NCI-H748 (cell line): ENCODE measurements at regions not wholly inside any gene's neighbourhood (a gene's known extent, or its start where the extent isn't known, plus 50 kb on each side); places are given as distances from the start of the nearest gene placed in this dataset.
"Not testable (repeated sequence)": the region's sequence is repeated elsewhere in the genome, so short reads cannot be mapped to it uniquely, and the experiment has no call there.

Experiments used
- DNase-seq: peaks from one replicate; lab custom pipeline; 2025; ENCODE audit not compliant: unreplicated experiment; lab: John Stamatoyannopoulos, UW

DNA sequence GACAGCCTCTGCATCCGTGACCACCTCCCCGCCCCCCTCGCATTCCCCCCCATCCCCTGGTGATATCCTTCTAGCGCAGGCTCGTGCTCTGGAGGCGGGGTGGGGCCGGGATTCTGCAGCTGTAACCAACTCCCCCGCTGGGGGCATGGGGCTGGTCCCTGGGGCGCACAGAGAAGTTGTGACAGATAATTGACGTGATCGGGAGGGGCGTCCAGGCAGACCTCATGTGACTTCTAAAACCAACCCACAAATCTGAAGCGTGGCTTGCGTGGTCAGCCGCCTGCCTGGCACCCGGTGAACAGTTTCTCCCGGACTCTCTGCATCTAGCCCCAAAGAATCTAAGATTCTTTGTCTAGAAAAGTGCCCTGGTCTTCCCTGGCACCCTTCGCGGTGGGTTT lies 100.6 kb upstream of the IGF1R start:
- DNase-seq: no peak

DNA sequence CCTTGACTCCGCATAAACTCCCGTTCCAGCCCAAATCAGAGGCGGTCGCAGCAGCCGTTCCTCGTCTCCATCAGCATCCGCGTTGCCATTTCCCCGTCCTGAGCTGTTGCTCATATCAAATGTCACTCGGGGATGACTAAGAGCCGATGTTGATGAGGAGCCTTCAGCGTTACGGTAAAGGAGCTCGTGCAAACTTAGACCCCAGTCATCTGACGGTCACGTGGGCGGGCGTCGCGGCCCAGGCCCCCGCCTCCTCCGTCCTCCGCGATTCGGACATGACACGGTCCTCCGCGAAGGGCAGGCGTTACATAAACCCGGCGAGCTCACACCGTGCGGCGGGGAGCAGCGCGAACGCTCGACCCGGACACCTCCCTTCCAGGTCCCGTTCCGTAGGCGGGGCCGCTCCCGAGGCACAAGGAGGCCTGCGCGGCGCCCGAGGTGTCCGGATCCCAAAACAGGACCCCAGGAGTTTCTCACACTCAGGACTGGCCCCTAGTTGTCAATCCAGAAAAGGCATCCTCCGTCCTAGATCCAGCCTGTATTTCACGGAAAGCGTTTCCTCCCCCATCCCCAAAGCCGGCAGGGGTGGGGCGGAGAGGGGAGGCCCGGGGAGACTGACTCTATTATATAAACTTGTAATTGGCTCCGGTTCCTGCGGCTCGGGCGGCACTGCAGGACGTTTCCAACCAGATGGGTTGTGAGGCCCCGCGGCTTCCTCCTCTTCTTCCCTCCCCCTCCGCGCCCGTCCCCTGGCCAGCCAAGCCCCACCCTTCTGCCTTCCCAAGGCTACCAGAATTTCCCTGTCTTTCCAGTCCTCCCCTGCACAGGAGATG lies 100.0 kb upstream of the IGF1R start:
- peak; percentile 43 for DNase-seq

DNA sequence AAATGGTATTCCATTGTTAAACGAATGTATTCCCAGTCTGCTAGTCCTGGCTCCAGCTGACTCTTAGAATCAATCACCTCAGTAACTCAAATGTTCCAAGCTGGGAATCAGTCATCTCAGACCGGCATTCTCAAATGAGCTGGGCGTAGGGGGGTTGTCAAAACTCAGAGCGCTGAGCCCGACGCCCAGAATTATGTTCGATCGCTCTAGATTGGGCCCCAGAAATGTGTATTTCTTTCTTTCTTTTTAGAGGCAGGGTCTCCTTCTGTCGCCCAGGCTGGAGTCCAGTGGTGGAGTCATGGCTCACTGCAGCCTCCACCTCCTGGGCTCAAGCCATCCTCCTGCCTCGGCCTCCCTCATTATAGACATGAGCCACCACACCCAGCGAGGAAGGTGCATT lies 99.3 kb upstream of the IGF1R start:
- DNase-seq: no peak

DNA sequence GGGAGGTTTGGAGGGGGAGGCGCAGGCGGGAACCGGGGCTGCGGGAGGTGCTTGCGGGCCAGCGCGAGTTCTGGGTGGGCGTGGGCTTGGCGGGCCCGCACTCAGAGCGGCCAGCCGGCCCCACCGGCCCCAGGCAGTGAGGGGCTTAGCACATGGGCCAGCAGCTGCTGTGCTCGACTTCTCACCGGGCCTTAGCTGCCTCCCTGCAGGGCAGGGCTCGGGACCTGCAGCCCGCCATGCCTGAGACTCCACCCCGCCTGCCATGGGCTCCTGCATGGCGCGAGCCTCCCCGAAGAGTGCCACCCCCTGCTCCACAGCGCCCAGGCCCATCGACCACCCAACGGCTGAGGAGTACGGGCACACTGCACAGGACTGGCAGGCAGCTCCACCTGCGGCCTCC lies 98.6 kb upstream of the IGF1R start:
- no peak for DNase-seq

DNA sequence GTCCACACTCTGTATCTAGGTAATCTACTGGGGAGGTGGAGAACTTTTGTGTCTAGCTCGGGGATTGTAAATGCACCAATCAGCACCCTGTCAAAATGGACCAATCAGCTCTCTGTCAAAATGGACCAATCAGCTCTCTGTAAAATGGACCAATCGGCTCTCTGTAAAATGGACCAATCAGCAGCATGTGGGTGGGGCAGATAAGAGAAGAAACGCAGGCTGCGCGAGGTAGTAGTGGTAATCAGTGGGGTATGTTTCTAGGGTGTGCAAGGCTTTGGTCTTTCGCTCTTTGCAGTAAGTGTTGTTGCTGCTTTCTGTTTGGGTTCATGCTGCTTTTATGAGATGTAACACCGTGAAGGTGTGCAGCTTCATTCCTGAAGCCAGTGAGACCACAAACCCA lies 98.0 kb upstream of the IGF1R start:
- not testable (repeated sequence) for DNase-seq

DNA sequence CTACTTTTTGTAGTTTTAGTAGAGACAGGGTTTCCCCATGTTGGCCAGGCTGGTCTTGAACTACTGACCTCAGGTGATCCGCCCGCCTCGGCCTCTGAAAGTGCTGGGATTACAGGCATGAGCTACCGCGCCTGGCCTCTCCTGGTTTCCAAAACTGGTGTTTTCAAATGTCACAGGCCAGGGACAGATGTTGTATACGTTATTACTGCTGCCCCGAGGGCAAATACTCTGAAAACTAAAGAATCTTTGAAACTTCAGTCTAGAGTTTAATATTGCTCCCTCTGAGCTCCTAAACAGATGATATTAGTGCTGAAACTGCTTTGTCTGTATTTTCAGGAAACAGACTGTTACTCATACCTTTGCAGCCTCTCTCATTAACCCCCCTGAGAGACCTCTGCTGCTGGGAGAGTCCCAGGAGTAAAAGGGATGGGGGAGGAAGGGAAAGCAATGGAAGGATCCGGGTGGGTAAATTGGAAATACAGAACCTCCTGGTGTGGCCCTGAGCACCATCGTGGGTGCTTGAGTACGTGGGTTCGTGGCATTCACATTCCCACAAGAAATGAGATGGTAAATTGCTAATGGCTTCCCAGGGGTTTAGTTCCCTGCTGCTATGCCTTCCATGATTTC lies 96.3 kb upstream of the IGF1R start:
- DNase-seq: no peak

DNA sequence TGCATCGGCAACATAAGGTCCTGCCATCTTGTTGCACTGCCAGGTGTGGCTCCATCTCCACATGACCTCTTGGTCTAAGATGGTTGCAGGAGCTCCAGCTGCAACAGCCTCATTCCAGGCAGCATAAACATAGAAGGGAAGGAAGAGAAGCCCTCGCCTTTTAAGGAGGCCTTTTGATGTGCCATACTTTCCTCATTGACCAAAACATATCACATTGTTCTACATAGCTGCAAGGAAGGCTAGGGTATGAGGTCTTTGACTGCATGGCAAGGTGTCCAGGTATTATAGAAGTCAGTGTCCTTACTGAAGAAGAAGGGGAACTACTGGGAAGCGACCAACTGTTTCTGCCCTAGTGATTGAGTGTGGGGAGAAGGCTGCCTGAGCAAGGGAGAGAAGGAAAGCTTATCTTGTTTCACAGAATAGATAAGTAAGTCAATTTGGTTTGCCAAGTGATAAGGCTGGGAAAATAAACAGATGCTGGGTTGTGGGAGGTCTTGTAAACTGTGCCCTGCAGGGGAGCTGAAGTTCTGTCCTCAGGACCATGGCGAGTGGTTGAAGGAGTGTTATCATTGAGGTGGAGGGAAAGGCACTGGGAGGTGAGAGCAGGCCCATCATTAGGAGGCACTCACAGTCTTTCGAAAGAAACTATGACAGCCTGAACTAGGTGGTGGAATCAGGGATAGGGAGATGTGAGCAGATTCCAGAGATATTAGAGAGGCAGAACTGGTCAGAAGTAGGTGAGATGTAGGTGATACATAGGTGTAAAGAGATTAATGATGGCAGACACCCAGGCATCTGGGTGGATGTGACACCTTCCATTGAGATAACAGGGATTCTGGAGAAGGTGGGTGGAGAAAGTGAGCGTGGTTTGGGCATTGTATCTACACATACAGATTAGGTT lies 93.8 kb upstream of the IGF1R start:
- DNase-seq: no peak

DNA sequence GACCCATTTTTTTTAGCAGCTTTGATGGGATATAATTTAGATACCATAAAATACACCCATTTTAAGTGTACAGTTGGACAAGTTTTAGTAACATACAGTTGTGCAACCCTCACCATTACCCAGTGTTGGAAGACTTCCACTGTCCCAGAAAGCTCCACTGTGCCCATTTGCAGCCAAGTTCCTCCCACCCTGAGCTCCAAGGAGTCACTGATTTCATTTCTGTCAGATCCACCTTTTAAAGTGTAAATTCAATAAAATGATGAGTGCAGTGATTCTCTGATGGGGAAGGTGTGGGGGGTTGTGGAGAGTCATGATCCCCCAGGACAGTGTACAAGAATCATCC lies 93.2 kb upstream of the IGF1R start:
- DNase-seq: no peak

DNA sequence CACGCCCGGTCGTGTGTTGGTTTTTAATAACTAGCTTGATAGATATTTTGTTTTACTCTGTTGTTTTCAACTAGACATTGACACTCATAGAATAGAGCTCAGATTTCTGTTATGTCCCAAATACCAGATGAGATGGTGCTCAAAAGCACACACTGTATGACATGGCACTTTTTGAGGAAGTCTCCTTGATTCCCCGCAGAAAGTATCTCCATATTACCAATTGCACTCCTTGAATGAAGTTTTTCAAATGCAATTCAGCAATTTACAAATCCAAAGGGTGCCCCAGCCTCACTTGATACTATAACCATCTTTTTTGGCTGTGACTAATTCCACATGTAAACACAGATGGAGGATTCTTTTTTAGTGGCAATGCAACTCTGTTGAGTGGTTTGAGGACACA lies 92.0 kb upstream of the IGF1R start:
- no peak for DNase-seq

DNA sequence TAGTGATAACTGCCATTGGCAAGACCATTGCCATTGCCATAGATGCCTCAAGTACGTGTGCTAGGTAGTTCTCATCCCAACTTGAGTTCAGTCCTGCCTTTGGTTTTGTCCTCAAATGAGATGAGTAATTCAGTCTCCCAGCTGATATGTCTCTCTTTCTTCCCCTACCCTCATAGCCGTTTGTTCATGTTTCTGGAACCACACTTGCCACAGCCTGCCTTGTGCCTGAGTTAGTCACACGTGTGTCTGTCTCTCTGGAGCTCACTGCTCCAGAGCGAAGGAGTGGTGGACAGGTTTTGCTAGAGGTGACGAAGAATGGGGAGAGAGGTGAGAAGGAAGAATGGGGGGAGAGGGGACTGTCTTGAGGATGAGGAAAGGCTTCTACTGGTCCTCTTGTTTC lies 88.0 kb upstream of the IGF1R start:
- DNase-seq: no peak

DNA sequence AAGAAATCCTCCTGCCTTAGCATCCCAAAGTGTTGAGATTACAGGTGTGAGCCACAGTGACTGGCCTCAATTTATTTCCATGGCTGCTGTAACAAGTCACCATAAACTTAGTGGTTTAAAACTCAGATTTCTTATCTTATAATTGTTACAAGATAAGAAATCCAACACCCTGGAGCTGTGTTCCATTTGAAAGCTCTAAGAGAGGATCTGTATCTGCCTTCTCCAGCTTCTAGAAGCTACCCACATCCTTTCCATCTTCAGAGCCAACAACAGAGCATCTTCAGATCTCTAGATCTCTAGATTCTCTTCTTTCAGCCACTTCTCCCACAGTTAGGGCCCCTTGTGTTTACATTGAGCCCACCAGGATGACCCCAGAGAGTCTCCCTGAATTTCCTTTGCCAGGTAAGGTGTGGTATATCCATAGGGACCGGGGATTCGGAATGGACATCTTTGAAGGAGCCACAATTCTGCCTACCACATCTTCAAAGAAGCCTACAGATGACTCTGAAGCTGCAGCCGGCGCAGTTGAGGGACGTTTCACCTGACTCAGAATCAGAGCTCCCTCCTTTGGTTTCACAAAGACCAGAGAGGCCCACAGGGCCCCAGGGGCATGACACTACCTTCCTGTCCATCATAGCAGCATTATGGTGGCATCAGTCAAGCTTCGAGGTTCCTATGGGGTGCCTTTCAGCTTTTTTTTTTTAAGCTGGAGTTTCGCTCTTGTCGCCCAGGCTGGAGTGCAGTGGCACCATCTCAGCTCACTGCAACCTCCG lies 87.0 kb upstream of the IGF1R start:
- DNase-seq: no peak

DNA sequence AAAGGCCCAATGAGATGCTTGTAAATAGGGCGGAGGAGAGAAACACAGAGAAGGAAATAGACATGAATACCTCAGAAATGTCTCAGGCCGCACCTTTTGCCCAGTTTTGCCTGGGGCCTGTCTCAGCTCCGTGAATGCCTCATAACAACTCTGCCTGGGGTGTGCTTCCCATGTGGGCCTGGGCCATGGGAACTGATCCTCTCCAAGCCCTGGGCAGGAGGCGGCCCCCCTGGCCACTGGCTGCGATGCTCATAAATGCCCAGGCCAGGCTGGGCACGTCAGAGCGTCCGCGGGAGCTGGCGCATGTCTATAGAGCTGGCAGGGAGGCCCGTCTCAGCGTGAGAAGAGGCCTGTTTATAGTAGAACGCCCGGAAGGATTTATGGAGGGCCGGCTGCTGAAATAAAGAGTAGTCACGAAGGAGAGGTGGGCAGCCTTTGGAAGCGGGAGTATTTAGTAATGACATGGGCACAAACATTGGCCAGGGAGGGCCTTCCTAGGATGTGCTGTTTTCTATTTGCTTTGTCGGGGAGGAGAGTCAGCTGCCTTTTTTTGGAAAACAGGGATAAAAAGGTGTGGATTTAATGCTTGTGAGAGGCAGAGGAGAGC lies 85.9 kb upstream of the IGF1R start:
- no peak for DNase-seq

DNA sequence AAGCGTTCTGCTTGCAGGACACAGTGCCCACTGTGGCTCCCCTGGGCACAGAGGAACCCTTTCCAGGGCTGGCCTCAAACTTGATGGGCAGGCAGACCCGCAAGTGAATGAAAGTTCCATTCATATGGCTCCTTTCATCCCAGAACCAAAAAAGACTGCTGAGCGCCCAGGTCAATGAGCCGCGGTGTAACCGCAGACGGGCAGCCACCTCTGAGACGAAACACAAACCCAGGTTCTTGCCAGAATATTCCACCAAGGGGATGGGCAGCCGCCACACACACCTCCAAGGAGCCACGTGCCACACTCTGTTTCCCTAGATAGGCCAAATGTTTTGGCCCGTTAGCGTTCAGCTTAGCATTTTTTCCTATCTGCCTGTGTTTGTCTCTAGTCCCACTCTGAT lies 82.8 kb upstream of the IGF1R start:
- DNase-seq: no peak

DNA sequence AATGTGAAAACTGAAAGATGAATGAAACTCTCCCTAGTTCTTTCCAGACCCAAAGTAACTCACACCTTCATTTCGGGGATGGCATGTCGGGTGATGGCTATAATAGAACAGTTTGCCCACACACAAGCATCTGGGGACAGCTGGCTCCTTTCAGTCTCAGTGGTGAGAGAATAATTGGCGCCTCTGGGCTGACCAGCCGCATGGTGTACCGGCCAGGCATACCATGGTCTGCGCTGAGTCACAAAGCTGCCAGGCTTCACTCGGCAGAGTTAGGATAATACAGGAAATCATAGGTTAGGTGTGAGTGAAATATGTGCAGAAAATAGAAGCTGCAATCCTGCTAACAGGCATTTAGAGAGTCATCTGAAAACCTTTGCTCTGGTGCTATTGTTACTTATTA lies 80.4 kb upstream of the IGF1R start:
- DNase-seq: no peak

DNA sequence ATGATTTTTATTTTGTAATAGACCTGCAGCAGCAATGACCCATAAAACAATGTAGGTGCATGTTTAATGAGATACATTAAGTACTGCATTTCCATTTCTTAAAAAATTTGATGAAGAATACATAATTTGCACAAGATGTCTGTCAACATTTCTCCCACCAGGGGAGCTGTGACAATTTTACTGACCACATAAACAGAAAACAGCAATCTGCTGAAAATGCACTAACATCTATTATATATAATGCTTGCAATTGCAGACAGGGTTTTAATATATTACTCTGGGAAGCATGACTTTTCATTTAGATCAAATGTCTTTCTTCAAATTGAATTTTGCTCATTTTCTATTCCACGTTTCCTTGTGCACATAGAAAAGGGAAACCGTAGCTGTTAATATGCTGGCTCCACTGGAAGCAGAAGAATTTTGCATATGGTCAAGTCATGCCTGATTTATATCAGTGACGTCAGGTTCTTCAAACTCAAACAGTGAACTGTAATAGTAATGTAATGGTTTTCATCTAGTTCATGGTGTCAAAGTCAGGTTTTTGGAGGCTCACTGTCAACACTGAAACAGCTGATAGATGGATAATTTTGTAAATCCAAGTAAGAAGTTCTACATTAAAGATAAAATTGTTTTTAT lies 79.8 kb upstream of the IGF1R start:
- no peak for DNase-seq

DNA sequence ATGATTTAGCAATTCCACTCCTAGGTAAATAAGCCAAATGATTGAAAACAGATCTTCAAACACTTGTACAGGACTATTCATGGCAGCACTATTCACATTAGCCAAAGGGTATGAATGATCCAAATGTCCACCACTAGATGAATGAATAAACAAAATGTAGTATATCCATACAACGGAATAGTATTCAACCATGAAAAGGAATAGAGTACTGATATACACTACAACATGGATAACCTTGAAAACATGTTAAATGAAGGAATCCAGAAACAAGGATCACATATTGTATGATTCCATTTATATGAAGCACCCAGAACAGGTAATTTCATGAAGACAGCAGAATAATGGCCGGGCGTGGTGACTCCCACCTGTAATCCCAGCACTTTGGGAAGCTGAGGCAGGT lies 78.2 kb upstream of the IGF1R start:
- no peak for DNase-seq

DNA sequence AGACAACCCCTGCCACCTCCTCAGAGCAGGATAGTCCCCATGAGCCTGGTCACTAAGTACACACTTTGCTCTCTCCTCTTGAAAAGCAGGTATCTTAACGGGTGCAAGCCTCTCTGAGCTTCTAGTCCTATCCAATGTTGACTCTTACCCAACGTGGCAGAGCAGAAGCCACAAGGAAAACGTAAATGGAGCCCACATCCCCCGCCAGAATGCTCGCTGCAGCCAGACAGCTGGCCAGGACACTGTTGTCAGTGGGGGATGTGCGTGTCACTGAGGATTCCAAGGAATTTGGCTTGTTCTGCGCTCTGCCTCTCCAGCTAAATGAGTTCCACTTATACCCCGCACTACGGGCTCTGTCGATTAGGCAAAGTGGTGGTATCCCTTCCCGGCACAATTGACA lies 67.8 kb upstream of the IGF1R start:
- no peak for DNase-seq

DNA sequence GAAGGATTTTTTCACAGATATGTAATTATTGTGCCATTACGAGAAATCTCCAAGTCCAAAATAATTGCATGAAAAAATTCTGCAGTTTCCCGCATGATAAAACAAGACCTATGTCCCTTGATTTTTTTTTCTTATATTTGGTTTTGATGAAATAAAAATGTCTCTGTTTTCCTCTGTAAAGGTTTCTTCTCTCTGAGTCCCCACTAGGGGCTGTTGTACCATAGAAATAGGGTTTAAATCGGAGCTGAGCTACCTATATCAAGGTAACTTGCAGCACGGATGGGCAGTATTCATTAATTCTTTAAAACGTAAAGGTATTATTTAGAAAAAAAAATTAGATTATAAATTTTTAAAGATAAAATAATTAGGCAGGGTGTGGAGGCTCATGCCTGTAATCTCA lies 66.6 kb upstream of the IGF1R start:
- no peak for DNase-seq

DNA sequence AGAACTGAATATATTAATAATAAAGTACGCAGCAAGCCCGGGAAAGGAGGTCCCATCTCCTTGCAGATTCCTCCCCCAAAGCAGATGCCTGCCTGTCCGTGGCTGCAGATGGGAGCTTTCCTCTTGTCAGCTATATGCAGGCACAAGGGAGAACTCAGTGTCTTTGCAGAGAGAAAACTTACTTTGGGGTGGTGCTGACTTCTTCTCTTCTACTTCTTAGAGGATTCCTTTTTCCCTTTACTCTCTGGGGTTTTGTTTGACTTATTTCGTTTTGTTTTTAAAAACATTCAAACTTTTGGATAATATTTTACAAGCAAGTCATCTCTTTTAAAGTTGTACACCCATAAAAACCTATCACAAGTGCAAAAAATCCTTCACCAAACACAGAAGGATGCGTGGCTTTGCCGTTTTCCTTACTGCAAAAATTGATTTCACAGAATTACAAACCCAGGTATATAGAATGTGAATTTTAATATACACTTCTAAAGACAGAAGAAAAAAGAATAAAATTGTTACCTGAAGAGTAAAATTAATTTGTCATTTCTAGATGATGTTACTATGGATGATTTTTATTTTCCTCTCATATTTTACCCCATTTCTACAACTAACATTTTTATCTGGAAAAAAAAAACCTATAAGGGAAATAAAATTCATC lies 65.3 kb upstream of the IGF1R start:
- no peak for DNase-seq
